ENCODE measurements at regions not wholly inside any gene's neighbourhood (a gene's known extent, or its start where the extent isn't known, plus 50 kb on each side); places are given as distances from the start of the nearest gene placed in this dataset.
"Not testable (repeated sequence)": the region's sequence is repeated elsewhere in the genome, so short reads cannot be mapped to it uniquely, and the experiment has no call there.

GRCh38 chr2:131753640-131754561 is 226.2 kb downstream of the CCDC74A start:
- Histone ChIP-seq H4K20me1 (ENCODE audit: insufficient read depth, low read length) (no peaks in the 10 kb centered on the region), H3K79me2 (ENCODE audit: low read length) (no peaks in the 10 kb centered on the region), H3K27me3 (ENCODE audit: low read depth, low read length) (no peaks in the 10 kb centered on the region), H3K9ac (ENCODE audit: low read length) (no peak overlapping the region), H3K36me3 (replicated peaks; ENCODE audit: low read depth, low read length) (no peaks in the 10 kb centered on the region), H3K27ac (ENCODE audit: low read length) (no peak overlapping the region), H2AFZ (ENCODE audit: low read depth, low read length) (no peak overlapping the region), H3K4me1 (ENCODE audit: low read length) (no peaks in the 10 kb centered on the region), H3K9me3 (ENCODE audit: insufficient read depth, low read length) (no peaks in the 10 kb centered on the region), H3K4me2 (ENCODE audit: low read length) (no peak overlapping the region), H3K4me3 (ENCODE audit: low read length) (no peak overlapping the region)
- TF ChIP-seq EZH2phosphoT487 (IDR thresholded peaks at IDR 0.05; ENCODE audit: low read depth) (no peak), CTCF (IDR thresholded peaks at IDR 0.05; ENCODE audit: low read depth, low read length) (no peak)

DNA sequence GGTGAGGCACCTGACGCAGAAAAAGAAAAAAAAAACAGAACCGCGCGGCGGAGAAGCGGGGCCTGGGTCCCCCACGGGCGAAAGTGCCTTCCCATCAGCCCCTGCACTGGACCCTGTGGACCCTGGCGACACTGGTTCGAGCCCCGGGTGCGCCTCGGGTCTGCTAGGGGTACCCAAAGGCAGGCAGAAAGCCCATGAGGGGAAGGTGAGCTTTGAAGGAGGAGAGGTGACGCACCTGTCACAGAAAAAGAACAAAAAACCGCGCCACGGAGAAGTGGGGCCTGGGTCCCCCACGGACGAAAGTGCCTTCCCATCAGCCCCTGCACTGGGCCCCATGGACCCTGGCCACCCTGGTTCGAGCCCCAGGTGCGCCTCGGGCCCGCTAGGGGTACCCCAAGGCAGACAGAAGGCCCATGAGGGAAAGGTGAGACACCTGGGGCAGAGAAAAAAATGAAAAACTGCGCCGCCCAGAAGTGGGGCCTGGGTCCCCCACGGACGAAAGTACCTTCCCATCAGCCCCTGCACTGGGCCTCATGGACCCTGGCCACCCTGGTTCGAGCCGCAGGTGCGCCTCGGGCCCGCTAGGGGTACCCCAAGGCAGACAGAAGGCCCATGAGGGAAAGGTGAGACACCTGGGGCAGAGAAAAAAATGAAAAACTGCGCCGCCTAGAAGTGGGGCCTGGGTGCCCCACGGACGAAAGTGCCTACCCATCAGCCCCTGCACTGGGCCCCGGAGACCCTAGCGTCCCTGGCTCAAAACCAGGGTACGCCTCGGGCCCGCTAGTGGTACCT is 227.4 kb downstream of the CCDC74A start:
- Histone ChIP-seq H4K20me1 (ENCODE audit: insufficient read depth, low read length) (no peaks in the 10 kb centered on the region), H3K79me2 (ENCODE audit: low read length) (no peaks in the 10 kb centered on the region), H2AFZ (ENCODE audit: low read depth, low read length) (no peak overlapping the region), H3K36me3 (replicated peaks; ENCODE audit: low read depth, low read length) (no peaks in the 10 kb centered on the region), H3K4me3 (ENCODE audit: low read length) (no peak overlapping the region), H3K27ac (ENCODE audit: low read length) (no peak overlapping the region), H3K4me1 (ENCODE audit: low read length) (no peaks in the 10 kb centered on the region), H3K9ac (ENCODE audit: low read length) (no peak overlapping the region), H3K9me3 (ENCODE audit: insufficient read depth, low read length) (no peaks in the 10 kb centered on the region), H3K4me2 (ENCODE audit: low read length) (no peak overlapping the region), H3K27me3 (ENCODE audit: low read depth, low read length) (no peaks in the 10 kb centered on the region)
- TF ChIP-seq EZH2phosphoT487 (IDR thresholded peaks at IDR 0.05; ENCODE audit: low read depth) = no peak
- TF ChIP-seq CTCF (IDR thresholded peaks at IDR 0.05; ENCODE audit: low read depth, low read length) = no peak

- no peak for TF ChIP-seq CTCF (IDR thresholded peaks at IDR 0.05; ENCODE audit: low read depth, low read length)
- TF ChIP-seq EZH2phosphoT487 (IDR thresholded peaks at IDR 0.05; ENCODE audit: low read depth) = no peak
- Histone ChIP-seq H3K4me2 (ENCODE audit: low read length) (no peak overlapping the region), H3K79me2 (ENCODE audit: low read length) (no peaks in the 10 kb centered on the region)
Measured at GRCh38 chr2:131756141-131756907, 228.6 kb downstream of the CCDC74A start.

GRCh38 chr2:131758941-131759340 is 231.3 kb downstream of the CCDC74A start:
- not testable (repeated sequence) for H3K79me2 ChIP-seq (ENCODE audit: low read length); H3K4me1 ChIP-seq (ENCODE audit: low read length); H2AFZ ChIP-seq (ENCODE audit: low read depth, low read length); H3K27ac ChIP-seq (ENCODE audit: low read length); H3K4me3 ChIP-seq (ENCODE audit: low read length); H4K20me1 ChIP-seq (ENCODE audit: insufficient read depth, low read length); H3K36me3 ChIP-seq (replicated peaks; ENCODE audit: low read depth, low read length); H3K4me2 ChIP-seq (ENCODE audit: low read length); H3K9ac ChIP-seq (ENCODE audit: low read length); H3K9me3 ChIP-seq (ENCODE audit: insufficient read depth, low read length); H3K27me3 ChIP-seq (ENCODE audit: low read depth, low read length)

More at GRCh38 chr2:131756141-131756907, 228.6 kb downstream of the CCDC74A start:
- Histone ChIP-seq H3K27ac (ENCODE audit: low read length) (no peak overlapping the region), H3K27me3 (ENCODE audit: low read depth, low read length) (no peaks in the 10 kb centered on the region), H3K36me3 (replicated peaks; ENCODE audit: low read depth, low read length) (no peaks in the 10 kb centered on the region), H3K9me3 (ENCODE audit: insufficient read depth, low read length) (no peaks in the 10 kb centered on the region), H2AFZ (ENCODE audit: low read depth, low read length) (no peak overlapping the region), H3K9ac (ENCODE audit: low read length) (no peak overlapping the region), H3K4me3 (ENCODE audit: low read length) (no peak overlapping the region), H4K20me1 (ENCODE audit: insufficient read depth, low read length) (no peaks in the 10 kb centered on the region), H3K4me1 (ENCODE audit: low read length) (no peaks in the 10 kb centered on the region)

- not testable (repeated sequence) for H4K20me1 ChIP-seq (ENCODE audit: insufficient read depth, low read length)
Measured at GRCh38 chr2:131774955-131775555, 247.4 kb downstream of the CCDC74A start.

More at GRCh38 chr2:131774955-131775555, 247.4 kb downstream of the CCDC74A start:
- H3K27ac ChIP-seq (ENCODE audit: low read length); H3K9me3 ChIP-seq (ENCODE audit: insufficient read depth, low read length); H3K4me1 ChIP-seq (ENCODE audit: low read length); H3K36me3 ChIP-seq (replicated peaks; ENCODE audit: low read depth, low read length); H3K4me3 ChIP-seq (ENCODE audit: low read length); H3K27me3 ChIP-seq (ENCODE audit: low read depth, low read length); H3K4me2 ChIP-seq (ENCODE audit: low read length); H3K9ac ChIP-seq (ENCODE audit: low read length); H3K79me2 ChIP-seq (ENCODE audit: low read length); H2AFZ ChIP-seq (ENCODE audit: low read depth, low read length): not testable (repeated sequence)

Measured in OCI-LY3 (cell line).